ENCODE measurements at regions not wholly inside any gene's neighbourhood (a gene's known extent, or its start where the extent isn't known, plus 50 kb on each side); places are given as distances from the start of the nearest gene placed in this dataset.

DNA sequence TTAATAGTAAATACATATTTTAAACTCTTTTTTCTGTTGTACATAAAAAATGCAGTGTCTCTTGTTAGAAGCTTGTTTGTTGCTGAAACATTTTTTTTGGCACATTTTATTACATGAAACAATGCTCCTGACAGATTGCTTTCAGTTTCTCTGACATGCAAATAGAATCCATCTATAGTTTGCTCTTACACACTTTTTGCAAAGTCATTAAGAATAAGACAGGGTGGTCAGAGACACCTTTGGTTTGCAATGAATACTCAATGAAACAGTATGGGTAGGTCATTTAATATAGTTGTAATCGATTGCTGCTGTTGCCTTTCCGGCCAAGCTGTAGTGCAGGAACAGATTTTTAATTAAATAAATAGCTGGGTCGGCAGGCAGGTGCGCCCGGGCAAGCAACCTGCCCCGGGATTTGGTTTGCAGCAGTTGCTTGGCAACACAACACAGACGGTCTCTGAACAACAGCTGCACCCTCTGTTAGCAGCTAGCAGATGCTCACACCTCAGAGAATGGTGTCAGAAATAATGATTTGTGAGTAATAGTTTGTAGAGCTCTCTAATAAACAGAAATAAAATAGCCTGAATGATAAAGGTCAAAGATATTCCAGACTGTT lies 115.7 kb upstream of the CACNA2D1 start:
- DNase-seq (no peak), ATAC-seq (ENCODE audit: low read depth) (no peak)
- CTCF ChIA-PET = no interaction called here
- Histone ChIP-seq H2AK9ac (replicated peaks; ENCODE audit: low read depth, low read length, poor library complexity) (no peak overlapping the region), H3K36me3 (ENCODE audit: control insufficient read depth, insufficient read depth, low read length) (no peaks in the 10 kb centered on the region), H2BK15ac (ENCODE audit: low read depth, low read length) (no peak overlapping the region), H4K20me1 (ENCODE audit: insufficient read depth, low read length) (no peaks in the 10 kb centered on the region), H2BK120ac (ENCODE audit: low read depth, low read length) (no peak overlapping the region), H3K4me3 (ENCODE audit: insufficient read depth, low read depth, low read length) (no peak overlapping the region), H2AK5ac (ENCODE audit: low read depth, low read length) (no peak overlapping the region), H3K18ac (ENCODE audit: low read depth, low read length) (no peak overlapping the region), H3K9ac (ENCODE audit: low read depth, low read length) (no peak overlapping the region), H3K27ac (ENCODE audit: insufficient read depth, low read length) (no peak overlapping the region), H3K9me1 (ENCODE audit: insufficient read depth, low read length) (0 out of 2 replicates have a peak, but pooled peaks cover 3% of the 10 kb centered on the region), H2BK5ac (ENCODE audit: low read depth, low read length, poor library complexity, severe bottlenecking) (no peak overlapping the region), H2BK20ac (ENCODE audit: low read depth, low read length) (no peak overlapping the region), H3K4me1 (ENCODE audit: control insufficient read depth, insufficient read depth, low read length) (peaks cover 5% of the 10 kb centered on the region), H3K14ac (replicated peaks; ENCODE audit: low read depth, low read length) (no peak overlapping the region), H3K9me3 (ENCODE audit: control insufficient read depth, insufficient read depth, low read length) (no peaks in the 10 kb centered on the region; the same call in 1 of the 2 replicates), H4K91ac (ENCODE audit: insufficient read depth, low read depth, low read length) (no peak overlapping the region), H3K23ac (ENCODE audit: low read depth, low read length) (no peak overlapping the region), H4K8ac (ENCODE audit: low read depth in 2 of 2, low read length in 2 of 2) (no peak overlapping the region), H3K4ac (ENCODE audit: low read depth, low read length) (no peak overlapping the region), H3K56ac (ENCODE audit: extremely low read depth, insufficient read depth, low read length) (no peak overlapping the region), H3K27me3 (ENCODE audit: control insufficient read depth, insufficient read depth, low read length) (no peaks in the 10 kb centered on the region), H2AFZ (replicated peaks; ENCODE audit: low read length, poor library complexity) (no peak overlapping the region), H4K5ac (ENCODE audit: low read depth, low read length) (no peak overlapping the region), H3K4me2 (ENCODE audit: low read depth, low read length) (peak overlapping the region; percentile 61; the same call in 1 of the 2 replicates), H3K79me1 (ENCODE audit: low read depth in 1 of 2, low read length in 2 of 2) (no peaks in the 10 kb centered on the region)
- TF ChIP-seq POLR2A (IDR thresholded peaks at IDR 0.05; ENCODE audit: low read depth, low read length) = no peak
- TF ChIP-seq MAZ (IDR thresholded peaks at IDR 0.05; ENCODE audit: borderline replicate concordance, low read depth, low read length) = no peak
- TF ChIP-seq USF2 (IDR thresholded peaks at IDR 0.05; ENCODE audit: low read depth, low read length) = no peak
- TF ChIP-seq RCOR1 (IDR thresholded peaks at IDR 0.05; ENCODE audit: insufficient replicate concordance, low read length) = no peak
- TF ChIP-seq SMC3 (IDR thresholded peaks at IDR 0.05; ENCODE audit: low read depth, low read length) = no peak
- TF ChIP-seq BHLHE40 (IDR thresholded peaks at IDR 0.05; ENCODE audit: low read depth, low read length) = no peak
- no peak for TF ChIP-seq RFX5 (IDR thresholded peaks at IDR 0.05; ENCODE audit: low read depth, low read length)
- no peak for TF ChIP-seq MAFK (IDR thresholded peaks at IDR 0.05; ENCODE audit: low read depth, low read length)
- TF ChIP-seq CHD1 (IDR thresholded peaks at IDR 0.05; ENCODE audit: low read depth, low read length) = no peak
- no peak for TF ChIP-seq ELK1 (IDR thresholded peaks at IDR 0.05; ENCODE audit: borderline replicate concordance, low read depth, low read length)
- TF ChIP-seq RAD21 (IDR thresholded peaks at IDR 0.05; ENCODE audit: low read length) = no peak
- TF ChIP-seq MXI1 (IDR thresholded peaks at IDR 0.05; ENCODE audit: borderline replicate concordance, low read depth, low read length) = no peak
- no peak for TF ChIP-seq NFE2L2 (IDR thresholded peaks at IDR 0.05; ENCODE audit: low read depth, low read length)
- TF ChIP-seq FOS (IDR thresholded peaks at IDR 0.05; ENCODE audit: low read depth, low read length) = no peak
- no peak for TF ChIP-seq CEBPB (IDR thresholded peaks at IDR 0.05; ENCODE audit: low read depth, low read length)
- TF ChIP-seq, protein P1, sequence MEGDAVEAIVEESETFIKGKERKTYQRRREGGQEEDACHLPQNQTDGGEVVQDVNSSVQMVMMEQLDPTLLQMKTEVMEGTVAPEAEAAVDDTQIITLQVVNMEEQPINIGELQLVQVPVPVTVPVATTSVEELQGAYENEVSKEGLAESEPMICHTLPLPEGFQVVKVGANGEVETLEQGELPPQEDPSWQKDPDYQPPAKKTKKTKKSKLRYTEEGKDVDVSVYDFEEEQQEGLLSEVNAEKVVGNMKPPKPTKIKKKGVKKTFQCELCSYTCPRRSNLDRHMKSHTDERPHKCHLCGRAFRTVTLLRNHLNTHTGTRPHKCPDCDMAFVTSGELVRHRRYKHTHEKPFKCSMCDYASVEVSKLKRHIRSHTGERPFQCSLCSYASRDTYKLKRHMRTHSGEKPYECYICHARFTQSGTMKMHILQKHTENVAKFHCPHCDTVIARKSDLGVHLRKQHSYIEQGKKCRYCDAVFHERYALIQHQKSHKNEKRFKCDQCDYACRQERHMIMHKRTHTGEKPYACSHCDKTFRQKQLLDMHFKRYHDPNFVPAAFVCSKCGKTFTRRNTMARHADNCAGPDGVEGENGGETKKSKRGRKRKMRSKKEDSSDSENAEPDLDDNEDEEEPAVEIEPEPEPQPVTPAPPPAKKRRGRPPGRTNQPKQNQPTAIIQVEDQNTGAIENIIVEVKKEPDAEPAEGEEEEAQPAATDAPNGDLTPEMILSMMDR (conservative IDR thresholded peaks at IDR 0.05; ENCODE audit: low read depth, low read length) = no peak
- POLR2A ChIA-PET (ENCODE audit: unreplicated experiment) = no interaction called here
- no TSS peak for BruUV-seq (replicated peaks)
- WGBS, 2 experiments (ENCODE audit: extremely low coverage in 2 of 2, insufficient read length in 1 of 2) = 42% methylated on average over 7 of the region's 7 CpGs; no CpG with 5 or more reads in 1 of the 2 experiments
- in situ Hi-C loops (cut with MboI; ENCODE audit: low sequenced_read_pairs) (no loop called here), intact Hi-C loops (cut with micrococcal nuclease) (no loop called here), dilution Hi-C loops (cut with HindIII; ENCODE audit: low sequenced_read_pairs, unreplicated experiment) (no loop called here)
